SU-DHL-6 (cell line): ENCODE measurements at regions not wholly inside any gene's neighbourhood (a gene's known extent, or its start where the extent isn't known, plus 50 kb on each side); places are given as distances from the start of the nearest gene placed in this dataset.

Source experiments
- CTCF ChIP-seq: fragments of 200-600 bp; sonication (generic); IDR thresholded peaks from one replicate; pipeline ENCODE4 v1.5.1; 2017; ENCODE audit warnings: antibody characterized with exemption, mild to moderate bottlenecking, low read length, moderate library complexity; ENCODE audit not compliant: insufficient read depth, poor library complexity, severe bottlenecking
- EZH2phosphoT487 ChIP-seq: fragments of 200-600 bp; sonication (generic), shearing (Covaris generic); conservative IDR thresholded peaks from 2 replicates; pipeline ENCODE4 v1.6.1; 2018; ENCODE audit warnings: mild to moderate bottlenecking, antibody characterized with exemption, low read length, moderate library complexity, mixed read lengths

GRCh38 chr3:39593341-39593740, 125.9 kb downstream of the MOBP start:
- TF ChIP-seq CTCF (no peak), EZH2phosphoT487 (no peak)
